Globus pallidus (tissue), 1 donor: ENCODE measurements at regions not wholly inside any gene's neighbourhood (a gene's known extent, or its start where the extent isn't known, plus 50 kb on each side); places are given as distances from the start of the nearest gene placed in this dataset.
"Not testable (repeated sequence)": the region's sequence is repeated elsewhere in the genome, so short reads cannot be mapped to it uniquely, and the experiment has no call there.

ENCODE experiments used
- DNase-seq: peaks from one replicate; pipeline ENCODE4 v3.0.0-alpha.2; 2015; ENCODE audit warnings: low spot score

GRCh38 chr5:175347027-175347426, 97.0 kb downstream of the DRD1 start:
- no peak for DNase-seq

GRCh38 chr5:175344331-175345195, 99.4 kb downstream of the DRD1 start:
- no peak for DNase-seq

GRCh38 chr5:175343308-175343707, 100.7 kb downstream of the DRD1 start:
- DNase-seq, result no peak

GRCh38 chr5:175340180-175340579, 103.8 kb downstream of the DRD1 start:
- DNase-seq, result no peak

GRCh38 chr5:175337680-175338079, 106.3 kb downstream of the DRD1 start:
- DNase-seq, result no peak

GRCh38 chr5:175336781-175337180, 107.2 kb downstream of the DRD1 start:
- no peak for DNase-seq

- DNase-seq, result no peak
These were observed 108.3 kb downstream of the DRD1 start for GRCh38 chr5:175335691-175336090.

GRCh38 chr5:175331173-175332036, 112.6 kb downstream of the DRD1 start:
- DNase-seq, result not testable (repeated sequence)

- no peak for DNase-seq
These were observed 114.0 kb downstream of the DRD1 start for GRCh38 chr5:175329976-175330375.

- DNase-seq, result no peak
These were observed 115.3 kb downstream of the DRD1 start for GRCh38 chr5:175328687-175329086.

- DNase-seq, result no peak
These were observed 115.8 kb downstream of the DRD1 start for GRCh38 chr5:175328176-175328575.

- no peak for DNase-seq
These were observed 118.3 kb downstream of the DRD1 start for GRCh38 chr5:175325681-175326080.

- no peak for DNase-seq
These were observed 122.0 kb downstream of the DRD1 start for GRCh38 chr5:175321927-175322532.

- no peak for DNase-seq
These were observed 124.8 kb downstream of the DRD1 start for GRCh38 chr5:175319199-175319598.

GRCh38 chr5:175317872-175318271, 126.1 kb downstream of the DRD1 start:
- DNase-seq, result no peak

GRCh38 chr5:175309218-175309810, 134.7 kb downstream of the DRD1 start:
- DNase-seq, result no peak

- DNase-seq, result no peak
These were observed 135.3 kb downstream of the DRD1 start for GRCh38 chr5:175308701-175309100.

GRCh38 chr5:175306381-175306780, 137.6 kb downstream of the DRD1 start:
- DNase-seq, result no peak

GRCh38 chr5:175305251-175305650, 138.7 kb downstream of the DRD1 start:
- no peak for DNase-seq

GRCh38 chr5:175290379-175290778, 153.6 kb downstream of the DRD1 start:
- DNase-seq, result no peak

- no peak for DNase-seq
These were observed 155.8 kb downstream of the DRD1 start for GRCh38 chr5:175288048-175288621.

- no peak for DNase-seq
These were observed 157.0 kb downstream of the DRD1 start for GRCh38 chr5:175286981-175287380.
